ENCODE measurements at regions not wholly inside any gene's neighbourhood (a gene's known extent, or its start where the extent isn't known, plus 50 kb on each side); places are given as distances from the start of the nearest gene placed in this dataset.

DNA sequence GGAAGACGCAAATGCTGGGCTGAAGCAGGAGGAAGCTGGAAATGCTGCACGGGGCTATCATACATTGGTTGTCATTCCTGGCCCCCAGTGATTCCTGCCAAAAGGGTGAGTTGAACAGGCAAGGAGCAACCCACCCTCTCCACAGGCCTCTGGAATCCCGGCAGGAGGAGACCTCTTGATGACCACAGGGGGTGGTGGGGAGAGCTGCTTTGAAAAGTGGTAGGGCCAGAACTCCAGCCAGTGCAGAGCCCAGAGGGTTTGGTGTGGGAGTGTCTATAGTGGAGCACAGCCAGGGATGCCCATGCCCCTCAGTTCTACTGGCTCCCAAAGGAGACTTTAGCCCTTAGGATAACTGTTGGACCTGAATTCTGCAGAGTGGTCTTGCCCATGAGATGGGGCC lies 89.2 kb downstream of the SAMD9 start:
- H3K9me3 ChIP-seq (ENCODE audit: insufficient read depth in 2 of 2, low read depth in 1 of 2, low read length in 1 of 2): 0 out of 4 replicates have a peak, but pooled peaks cover 0 to 3% of the 10 kb centered on the region in 2 experiments
- no peak overlapping the region for H2BK12ac ChIP-seq (ENCODE audit: low read depth, low read length)
- no peak overlapping the region for H2AK5ac ChIP-seq (ENCODE audit: low read depth, low read length)
- no peak overlapping the region for H3K14ac ChIP-seq (ENCODE audit: insufficient read length)
- ChIA-PET POLR2A (ENCODE audit: partially characterized antibody) (no interaction called here), CTCF (ENCODE audit: partially characterized antibody) (no interaction called here)
- H3K4me2 ChIP-seq (ENCODE audit: insufficient read depth in 1 of 2, low read depth in 2 of 2, low read length in 2 of 2): no peak overlapping the region
- no peak overlapping the region for H3K4ac ChIP-seq (replicated peaks; ENCODE audit: insufficient read length, low read depth, low read length)
- no peak for FAIRE-seq
- no peaks in the 10 kb centered on the region for H3K36me3 ChIP-seq (ENCODE audit: control insufficient read depth in 2 of 4, insufficient read depth in 4 of 4, low read length in 3 of 4)
- H3K23me2 ChIP-seq (ENCODE audit: low read depth, low read length): no peaks in the 10 kb centered on the region
- H2BK20ac ChIP-seq (ENCODE audit: low read length): no peak overlapping the region
- no peak overlapping the region for H2AFZ ChIP-seq (ENCODE audit: low read length)
- no peaks in the 10 kb centered on the region for H3K4me1 ChIP-seq (replicated peaks in 1 of 4; ENCODE audit: control insufficient read depth in 3 of 4, insufficient read depth in 4 of 4, low read length in 3 of 4)
- H2BK5ac ChIP-seq (ENCODE audit: low read depth, low read length): no peak overlapping the region
- H3K18ac ChIP-seq (ENCODE audit: extremely low read depth, low read length): no peak overlapping the region
- no peaks in the 10 kb centered on the region for H3K79me2 ChIP-seq (ENCODE audit: control insufficient read depth in 1 of 2, insufficient read depth in 2 of 2, low read length in 2 of 2)
- no peak for DNase-seq (ENCODE audit: low read depth in 1 of 2, low spot score in 2 of 2)
- no peak overlapping the region for H4K91ac ChIP-seq (replicated peaks; ENCODE audit: insufficient read length, low read length)
- no peaks in the 10 kb centered on the region for H3K79me1 ChIP-seq (ENCODE audit: low read depth, low read length)
- H3K56ac ChIP-seq (replicated peaks; ENCODE audit: insufficient read length, low read depth, low read length): no peak overlapping the region
- H3K27ac ChIP-seq (ENCODE audit: low read depth, low read length): no peak overlapping the region
- no peak overlapping the region for H4K8ac ChIP-seq (ENCODE audit: extremely low read depth, insufficient read depth, low read length)
- no peaks in the 10 kb centered on the region for H3K27me3 ChIP-seq (replicated peaks in 1 of 4; ENCODE audit: control insufficient read depth in 3 of 4, extremely low read depth in 1 of 4, insufficient read depth in 3 of 4, low read length in 3 of 4)
- H4K5ac ChIP-seq (ENCODE audit: insufficient read length, low read depth, low read length): no peak overlapping the region
- no peak overlapping the region for H2BK120ac ChIP-seq (replicated peaks; ENCODE audit: low read depth, low read length)
- no peak overlapping the region for H3K4me3 ChIP-seq (ENCODE audit: extremely low read depth in 1 of 4, insufficient read depth in 2 of 4, low read depth in 3 of 4, low read length in 4 of 4)
- no peak overlapping the region for H3K23ac ChIP-seq (ENCODE audit: insufficient read length)
- no peak overlapping the region for H2BK15ac ChIP-seq (ENCODE audit: low read length)
- no peak overlapping the region for H3K9ac ChIP-seq (replicated peaks in 1 of 4; ENCODE audit: extremely low read depth in 1 of 4, low read depth in 3 of 4, low read length in 3 of 4)
- no peaks in the 10 kb centered on the region for H4K20me1 ChIP-seq (replicated peaks in 1 of 2; ENCODE audit: control insufficient read depth in 1 of 2, insufficient read depth in 2 of 2, low read length in 2 of 2)
- WGBS, 2 experiments (ENCODE audit: extremely low coverage in 1 of 2, insufficient coverage in 1 of 2, insufficient read length in 1 of 2, insufficient replicate concordance in 2 of 2, low coverage in 1 of 2, low lambda C conversion rate in 2 of 2, missing lambda C conversion rate in 1 of 2): 88% methylated on average over 3 of the region's 3 CpGs; no CpG with 5 or more reads in 1 of the 2 experiments
- TF ChIP-seq MAFK (IDR thresholded peaks at IDR 0.05; ENCODE audit: low read depth, low read length): no peak
- no peak for TF ChIP-seq TCF12 (IDR thresholded peaks at IDR 0.05; ENCODE audit: low read depth, low read length)
- TF ChIP-seq TAF1 (IDR thresholded peaks at IDR 0.05; ENCODE audit: low read depth, low read length): no peak
- TF ChIP-seq CHD1 (IDR thresholded peaks at IDR 0.05; ENCODE audit: low read depth, low read length): no peak
- TF ChIP-seq SAP30 (IDR thresholded peaks at IDR 0.05; ENCODE audit: insufficient read depth, insufficient replicate concordance, low read length): no peak
- no peak for TF ChIP-seq CBX5 (IDR thresholded peaks at IDR 0.05; ENCODE audit: low read depth, low read length)
- no peak for TF ChIP-seq GABPA (IDR thresholded peaks at IDR 0.05; ENCODE audit: borderline replicate concordance, insufficient read depth, low read length)
- TF ChIP-seq RFX5 (IDR thresholded peaks at IDR 0.05; ENCODE audit: borderline replicate concordance, low read depth, low read length): no peak
- no peak for TF ChIP-seq TBP (IDR thresholded peaks at IDR 0.05; ENCODE audit: low read depth, low read length)
- TF ChIP-seq, protein P1, sequence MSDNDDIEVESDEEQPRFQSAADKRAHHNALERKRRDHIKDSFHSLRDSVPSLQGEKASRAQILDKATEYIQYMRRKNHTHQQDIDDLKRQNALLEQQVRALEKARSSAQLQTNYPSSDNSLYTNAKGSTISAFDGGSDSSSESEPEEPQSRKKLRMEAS (IDR thresholded peaks at IDR 0.05): no peak
- TF ChIP-seq EZH2 (IDR thresholded peaks at IDR 0.05; ENCODE audit: low read depth, low read length, severe bottlenecking): no peak
- no peak for TF ChIP-seq NANOG (IDR thresholded peaks at IDR 0.05; ENCODE audit: insufficient read depth, low read depth, low read length, poor library complexity, severe bottlenecking)
- no peak for TF ChIP-seq CHD2 (IDR thresholded peaks at IDR 0.05; ENCODE audit: low read length)
- no peak for TF ChIP-seq RBBP5 (IDR thresholded peaks at IDR 0.05; ENCODE audit: borderline replicate concordance, low read depth, low read length)
- TF ChIP-seq SIN3A (conservative IDR thresholded peaks at IDR 0.05 in 1 of 2, IDR thresholded peaks at IDR 0.05 in 1 of 2; ENCODE audit: low read depth in 1 of 2, low read length in 2 of 2): no peak
